Neutrophil (primary cell): ENCODE measurements at regions not wholly inside any gene's neighbourhood (a gene's known extent, or its start where the extent isn't known, plus 50 kb on each side); places are given as distances from the start of the nearest gene placed in this dataset.

ENCODE experiments used
- H3K27ac ChIP-seq: fragments of 200-600 bp; sonication (generic); 2 replicates; pipeline ENCODE4 v1.5.1; 2016; ENCODE audit warnings: mild to moderate bottlenecking, moderate library complexity
- H3K27me3 ChIP-seq: fragments of 200-600 bp; sonication (generic); 2 replicates; pipeline ENCODE4 v1.6.0; 2016; ENCODE audit warnings: mild to moderate bottlenecking
- H3K36me3 ChIP-seq: fragments of 200-600 bp; sonication (generic); 2 replicates; pipeline ENCODE4 v1.5.1; 2017
- H3K4me1 ChIP-seq, 2 experiments: fragments of 200-600 bp in 1 of 2; sonication (generic) in 1 of 2; 1 replicate in 1 of 2; 2 replicates in 1 of 2; pipeline versions ENCODE4 v1.5.1 to v1.6.1; 2013 to 2016; ENCODE audit warnings: low read depth in 1 of 2, low read length in 1 of 2, mild to moderate bottlenecking in 1 of 2, moderate library complexity in 1 of 2; ENCODE audit not compliant: control insufficient read depth in 1 of 2, insufficient read depth in 1 of 2
- H3K4me3 ChIP-seq, 2 experiments: fragments of 200-600 bp in 1 of 2; sonication (generic) in 1 of 2; 1 replicate in 1 of 2; 2 replicates in 1 of 2; pipeline ENCODE4 v1.5.1; 2013 to 2016; ENCODE audit warnings: low read depth in 1 of 2, low read length in 1 of 2, mild to moderate bottlenecking in 1 of 2, moderate library complexity in 1 of 2
- H3K9me3 ChIP-seq: fragments of 200-600 bp; sonication (generic); 2 replicates; pipeline ENCODE4 v1.5.1; 2016
- TF ChIP-seq, protein P1 (sequence below): fragments of 200-600 bp; sonication (generic); IDR thresholded peaks from 2 replicates; pipeline ENCODE4 v1.5.1; 2016; ENCODE audit warnings: antibody characterized with exemption

DNA sequence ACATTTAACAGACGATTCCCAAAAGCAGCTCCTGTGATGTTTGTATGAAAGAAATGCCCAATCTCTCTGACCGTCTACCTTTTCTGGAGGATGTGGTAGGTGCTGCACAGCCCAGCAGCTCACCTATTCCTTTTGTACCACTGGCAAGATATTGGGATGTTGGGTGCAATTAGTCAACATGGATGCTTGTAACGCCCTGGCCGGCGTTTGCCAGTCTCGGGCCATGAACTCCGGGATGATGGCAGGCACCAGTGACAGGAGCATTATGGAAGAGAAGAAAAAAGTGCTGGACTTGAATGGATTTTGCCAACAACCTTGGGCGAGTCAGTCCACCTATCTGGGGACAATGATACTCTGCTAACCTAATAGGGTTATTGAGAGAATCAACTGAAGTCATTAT lies 69.0 kb upstream of the ZNF438 start:
- Histone ChIP-seq H3K27me3 (no peaks in the 10 kb centered on the region), H3K36me3 (no peaks in the 10 kb centered on the region), H3K4me1 (no peaks in the 10 kb centered on the region), H3K27ac (no peak overlapping the region), H3K4me3 (no peak overlapping the region), H3K9me3 (no peaks in the 10 kb centered on the region)
- TF ChIP-seq, protein P1, sequence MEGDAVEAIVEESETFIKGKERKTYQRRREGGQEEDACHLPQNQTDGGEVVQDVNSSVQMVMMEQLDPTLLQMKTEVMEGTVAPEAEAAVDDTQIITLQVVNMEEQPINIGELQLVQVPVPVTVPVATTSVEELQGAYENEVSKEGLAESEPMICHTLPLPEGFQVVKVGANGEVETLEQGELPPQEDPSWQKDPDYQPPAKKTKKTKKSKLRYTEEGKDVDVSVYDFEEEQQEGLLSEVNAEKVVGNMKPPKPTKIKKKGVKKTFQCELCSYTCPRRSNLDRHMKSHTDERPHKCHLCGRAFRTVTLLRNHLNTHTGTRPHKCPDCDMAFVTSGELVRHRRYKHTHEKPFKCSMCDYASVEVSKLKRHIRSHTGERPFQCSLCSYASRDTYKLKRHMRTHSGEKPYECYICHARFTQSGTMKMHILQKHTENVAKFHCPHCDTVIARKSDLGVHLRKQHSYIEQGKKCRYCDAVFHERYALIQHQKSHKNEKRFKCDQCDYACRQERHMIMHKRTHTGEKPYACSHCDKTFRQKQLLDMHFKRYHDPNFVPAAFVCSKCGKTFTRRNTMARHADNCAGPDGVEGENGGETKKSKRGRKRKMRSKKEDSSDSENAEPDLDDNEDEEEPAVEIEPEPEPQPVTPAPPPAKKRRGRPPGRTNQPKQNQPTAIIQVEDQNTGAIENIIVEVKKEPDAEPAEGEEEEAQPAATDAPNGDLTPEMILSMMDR, result no peak

DNA sequence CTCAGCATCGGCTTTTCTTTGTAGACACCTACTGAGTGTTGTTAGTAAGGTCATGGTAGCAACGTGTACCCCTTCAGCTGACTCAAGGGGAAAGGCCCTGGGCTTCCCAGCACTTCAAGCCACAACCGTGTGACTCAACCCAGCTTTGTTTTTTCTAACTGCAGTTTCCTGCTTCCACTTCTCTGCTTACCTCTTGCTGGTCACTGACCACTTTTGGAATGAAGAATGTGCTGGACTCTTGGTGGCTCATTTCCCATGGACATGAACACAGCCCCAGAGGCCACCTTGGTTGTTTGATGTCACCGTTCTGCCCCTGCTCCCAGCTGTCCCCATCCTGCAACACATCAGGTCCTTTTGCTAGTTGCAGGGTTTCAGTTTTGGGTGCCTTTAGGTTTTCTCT lies 69.5 kb upstream of the ZNF438 start:
- TF ChIP-seq, protein P1, result no peak
- Histone ChIP-seq H3K4me1 (no peaks in the 10 kb centered on the region), H3K27ac (no peak overlapping the region)

DNA sequence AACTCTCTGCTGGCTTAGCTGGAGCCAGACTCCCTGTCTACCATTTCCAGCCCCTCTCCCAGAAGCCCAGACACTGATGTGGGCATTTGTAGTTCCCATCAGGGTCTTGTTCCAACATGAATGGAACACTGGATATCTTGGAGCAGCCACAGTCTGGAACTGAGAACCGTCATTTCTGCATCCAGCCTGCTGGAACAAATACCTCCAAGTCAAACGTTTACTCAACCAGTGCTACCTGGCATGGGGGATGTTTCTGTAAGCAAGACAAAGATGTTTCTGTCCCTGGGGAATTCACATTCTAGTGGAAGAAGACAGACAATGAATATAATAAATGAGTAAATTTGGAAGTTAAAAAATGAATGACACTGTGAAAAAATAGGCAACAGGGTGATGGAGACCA lies 70.8 kb upstream of the ZNF438 start:
- TF ChIP-seq, protein P1, result no peak

More for the DNA sequence above, 69.5 kb upstream of the ZNF438 start:
- no peak overlapping the region for H3K4me3 ChIP-seq
- H3K36me3 ChIP-seq, result no peaks in the 10 kb centered on the region
- H3K9me3 ChIP-seq, result no peaks in the 10 kb centered on the region
- H3K27me3 ChIP-seq, result no peaks in the 10 kb centered on the region

DNA sequence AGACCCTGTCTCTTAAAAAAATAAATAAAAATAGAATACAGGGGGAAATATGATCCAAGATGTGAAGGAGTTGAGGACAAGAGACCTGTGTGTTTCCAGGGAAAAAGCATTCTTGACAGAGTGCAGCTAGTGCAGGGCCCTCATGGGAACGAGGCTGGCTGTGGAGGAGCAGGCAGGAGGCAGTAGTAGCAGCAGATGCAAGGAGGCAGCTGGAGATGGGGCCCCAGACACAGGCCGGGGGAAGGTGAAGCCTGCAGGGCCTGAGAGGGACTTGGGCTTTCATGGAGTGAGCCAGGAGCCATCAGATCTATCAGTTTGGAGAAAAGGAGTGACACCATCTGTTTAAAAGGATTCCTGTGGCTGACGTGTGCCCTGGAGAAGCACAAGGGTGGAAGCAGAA lies 71.4 kb upstream of the ZNF438 start:
- no peaks in the 10 kb centered on the region for H3K9me3 ChIP-seq
- no peaks in the 10 kb centered on the region for H3K27me3 ChIP-seq
- no peaks in the 10 kb centered on the region for H3K36me3 ChIP-seq
- H3K4me1 ChIP-seq, result no peaks in the 10 kb centered on the region
- TF ChIP-seq, protein P1, result no peak
- no peak overlapping the region for H3K27ac ChIP-seq
- no peak overlapping the region for H3K4me3 ChIP-seq

More for the DNA sequence above, 70.8 kb upstream of the ZNF438 start:
- H3K36me3 ChIP-seq, result no peaks in the 10 kb centered on the region
- H3K4me1 ChIP-seq, result no peaks in the 10 kb centered on the region
- H3K4me3 ChIP-seq, result no peak overlapping the region
- no peak overlapping the region for H3K27ac ChIP-seq
- H3K27me3 ChIP-seq, result no peaks in the 10 kb centered on the region
- no peaks in the 10 kb centered on the region for H3K9me3 ChIP-seq

DNA sequence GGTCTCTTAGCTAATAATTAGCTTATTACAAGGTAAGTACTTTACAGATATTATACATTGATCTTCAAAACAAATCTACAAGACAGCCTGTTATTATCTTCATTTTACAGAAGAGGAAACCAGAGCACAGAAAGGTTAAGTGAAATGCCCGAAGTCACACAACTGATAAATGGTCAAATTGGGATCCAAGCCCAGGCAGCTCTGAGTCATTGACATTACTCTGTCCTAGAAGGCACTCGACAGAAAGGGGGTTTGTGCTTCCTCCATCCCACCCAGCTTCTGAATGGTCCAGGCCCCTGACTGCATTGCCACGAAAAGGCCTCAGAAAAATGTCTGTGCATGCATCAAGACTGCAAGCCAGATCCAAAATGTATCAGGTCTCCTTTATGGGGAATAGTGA lies 81.3 kb upstream of the ZNF438 start:
- no peaks in the 10 kb centered on the region for H3K9me3 ChIP-seq
- H3K27ac ChIP-seq, result no peak overlapping the region
- no peaks in the 10 kb centered on the region for H3K36me3 ChIP-seq
- no peaks in the 10 kb centered on the region for H3K27me3 ChIP-seq
- no peak overlapping the region for H3K4me3 ChIP-seq
- TF ChIP-seq, protein P1, result no peak
- H3K4me1 ChIP-seq, result no peaks in the 10 kb centered on the region

DNA sequence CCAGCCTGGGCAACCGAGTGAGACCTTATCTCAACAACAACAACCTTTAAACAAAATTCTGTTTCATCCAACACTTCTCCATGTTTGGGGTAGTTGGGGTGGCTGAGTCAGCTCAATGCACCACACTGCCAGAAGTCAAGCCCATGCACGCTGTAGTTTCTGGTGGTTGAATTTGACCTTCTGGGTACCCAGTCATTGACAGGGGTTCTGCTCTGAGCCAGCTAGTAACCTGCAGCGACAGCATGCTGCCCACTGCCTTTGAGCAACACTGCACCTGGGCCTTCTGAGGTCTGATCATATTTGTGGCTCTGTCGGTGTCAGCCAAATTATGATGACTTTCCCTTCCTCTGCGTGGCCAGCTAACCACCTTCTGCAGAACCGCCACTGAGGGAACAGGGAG lies 84.6 kb upstream of the ZNF438 start:
- H3K36me3 ChIP-seq, result no peaks in the 10 kb centered on the region
- no peaks in the 10 kb centered on the region for H3K27me3 ChIP-seq
- TF ChIP-seq, protein P1, result no peak
- no peaks in the 10 kb centered on the region for H3K4me1 ChIP-seq
- no peak overlapping the region for H3K4me3 ChIP-seq
- no peak overlapping the region for H3K27ac ChIP-seq
- H3K9me3 ChIP-seq, result no peaks in the 10 kb centered on the region
